ENCODE measurements at regions not wholly inside any gene's neighbourhood (a gene's known extent, or its start where the extent isn't known, plus 50 kb on each side); places are given as distances from the start of the nearest gene placed in this dataset.

DNA sequence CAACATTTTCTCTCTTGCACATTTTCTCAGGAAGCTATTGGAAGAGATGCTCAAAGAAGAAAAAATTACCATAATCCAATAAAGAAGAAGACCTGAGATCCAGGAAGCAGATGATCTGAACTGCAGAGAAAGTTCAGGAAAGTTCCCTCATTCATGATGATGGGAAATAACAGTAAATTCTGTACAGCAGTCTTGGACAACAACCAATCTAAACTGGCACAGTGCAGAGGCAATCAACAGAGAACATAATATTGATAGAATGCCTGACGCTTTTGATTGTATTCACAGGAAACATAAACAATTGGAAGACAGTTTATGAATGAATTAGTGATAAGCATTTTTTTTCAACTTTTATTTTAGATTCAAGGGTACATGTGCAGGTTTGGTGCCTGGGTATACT lies 428.9 kb downstream of the KCTD8 start (continued):
- TF ChIP-seq, protein P1, sequence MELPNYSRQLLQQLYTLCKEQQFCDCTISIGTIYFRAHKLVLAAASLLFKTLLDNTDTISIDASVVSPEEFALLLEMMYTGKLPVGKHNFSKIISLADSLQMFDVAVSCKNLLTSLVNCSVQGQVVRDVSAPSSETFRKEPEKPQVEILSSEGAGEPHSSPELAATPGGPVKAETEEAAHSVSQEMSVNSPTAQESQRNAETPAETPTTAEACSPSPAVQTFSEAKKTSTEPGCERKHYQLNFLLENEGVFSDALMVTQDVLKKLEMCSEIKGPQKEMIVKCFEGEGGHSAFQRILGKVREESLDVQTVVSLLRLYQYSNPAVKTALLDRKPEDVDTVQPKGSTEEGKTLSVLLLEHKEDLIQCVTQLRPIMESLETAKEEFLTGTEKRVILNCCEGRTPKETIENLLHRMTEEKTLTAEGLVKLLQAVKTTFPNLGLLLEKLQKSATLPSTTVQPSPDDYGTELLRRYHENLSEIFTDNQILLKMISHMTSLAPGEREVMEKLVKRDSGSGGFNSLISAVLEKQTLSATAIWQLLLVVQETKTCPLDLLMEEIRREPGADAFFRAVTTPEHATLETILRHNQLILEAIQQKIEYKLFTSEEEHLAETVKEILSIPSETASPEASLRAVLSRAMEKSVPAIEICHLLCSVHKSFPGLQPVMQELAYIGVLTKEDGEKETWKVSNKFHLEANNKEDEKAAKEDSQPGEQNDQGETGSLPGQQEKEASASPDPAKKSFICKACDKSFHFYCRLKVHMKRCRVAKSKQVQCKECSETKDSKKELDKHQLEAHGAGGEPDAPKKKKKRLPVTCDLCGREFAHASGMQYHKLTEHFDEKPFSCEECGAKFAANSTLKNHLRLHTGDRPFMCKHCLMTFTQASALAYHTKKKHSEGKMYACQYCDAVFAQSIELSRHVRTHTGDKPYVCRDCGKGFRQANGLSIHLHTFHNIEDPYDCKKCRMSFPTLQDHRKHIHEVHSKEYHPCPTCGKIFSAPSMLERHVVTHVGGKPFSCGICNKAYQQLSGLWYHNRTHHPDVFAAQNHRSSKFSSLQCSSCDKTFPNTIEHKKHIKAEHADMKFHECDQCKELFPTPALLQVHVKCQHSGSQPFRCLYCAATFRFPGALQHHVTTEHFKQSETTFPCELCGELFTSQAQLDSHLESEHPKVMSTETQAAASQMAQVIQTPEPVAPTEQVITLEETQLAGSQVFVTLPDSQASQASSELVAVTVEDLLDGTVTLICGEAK (IDR thresholded peaks at IDR 0.05) = no peak
- TF ChIP-seq, protein P1 (CRISPR knock-in tag; IDR thresholded peaks at IDR 0.05) = no peak
